Stomach (tissue), 4 donors: ENCODE measurements at regions not wholly inside any gene's neighbourhood (a gene's known extent, or its start where the extent isn't known, plus 50 kb on each side); places are given as distances from the start of the nearest gene placed in this dataset.
"Not testable (repeated sequence)": the region's sequence is repeated elsewhere in the genome, so short reads cannot be mapped to it uniquely, and the experiment has no call there.

ENCODE experiments used
- EP300 ChIP-seq: sonication (generic); formaldehyde crosslinking; IDR thresholded peaks from one replicate; pipeline ENCODE4 v1.6.1; 2017; ENCODE audit warnings: antibody characterized with exemption
- POLR2A ChIP-seq, 4 donors: fragments of 450-650 bp; IDR thresholded peaks; one replicate each; pipeline ENCODE4 v1.6.1; 2016; ENCODE audit warnings: antibody characterized with exemption in 4 of 4, control low read depth in 2 of 4, mild to moderate bottlenecking in 1 of 4, moderate library complexity in 1 of 4
- POLR2AphosphoS5 ChIP-seq, 3 donors: sonication (generic); formaldehyde crosslinking; IDR thresholded peaks; one replicate each; pipeline ENCODE4 v1.6.1; 2016; ENCODE audit warnings: antibody characterized with exemption in 3 of 3

DNA sequence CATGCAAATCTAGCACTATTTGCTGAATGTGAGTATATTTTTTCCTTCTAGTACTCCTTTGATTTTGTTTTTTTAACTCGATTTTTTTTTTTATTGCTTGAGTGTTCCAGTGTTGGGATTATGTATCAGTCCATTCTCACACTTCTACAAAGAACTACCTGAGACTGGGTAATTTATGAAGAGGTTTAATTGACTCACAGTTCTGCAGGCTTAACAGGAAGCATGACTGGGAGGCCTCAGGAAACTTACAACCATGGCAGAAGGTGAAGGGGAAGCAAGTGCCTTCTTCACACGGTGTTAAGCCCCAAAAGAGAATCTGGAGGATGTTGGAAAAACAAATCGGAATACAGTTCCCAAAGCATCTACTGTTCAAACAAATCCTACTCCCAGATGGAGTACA is 69.1 kb downstream of the ZNF518B start:
- not testable (repeated sequence) for TF ChIP-seq POLR2A (IDR thresholded peaks at IDR 0.05); EP300; POLR2AphosphoS5 (IDR thresholded peaks at IDR 0.05)
